ENCODE measurements at regions not wholly inside any gene's neighbourhood (a gene's known extent, or its start where the extent isn't known, plus 50 kb on each side); places are given as distances from the start of the nearest gene placed in this dataset.

GRCh38 chr3:83581546-83581945 is 1377.2 kb upstream of the CADM2 start:
- TF ChIP-seq, protein P1, sequence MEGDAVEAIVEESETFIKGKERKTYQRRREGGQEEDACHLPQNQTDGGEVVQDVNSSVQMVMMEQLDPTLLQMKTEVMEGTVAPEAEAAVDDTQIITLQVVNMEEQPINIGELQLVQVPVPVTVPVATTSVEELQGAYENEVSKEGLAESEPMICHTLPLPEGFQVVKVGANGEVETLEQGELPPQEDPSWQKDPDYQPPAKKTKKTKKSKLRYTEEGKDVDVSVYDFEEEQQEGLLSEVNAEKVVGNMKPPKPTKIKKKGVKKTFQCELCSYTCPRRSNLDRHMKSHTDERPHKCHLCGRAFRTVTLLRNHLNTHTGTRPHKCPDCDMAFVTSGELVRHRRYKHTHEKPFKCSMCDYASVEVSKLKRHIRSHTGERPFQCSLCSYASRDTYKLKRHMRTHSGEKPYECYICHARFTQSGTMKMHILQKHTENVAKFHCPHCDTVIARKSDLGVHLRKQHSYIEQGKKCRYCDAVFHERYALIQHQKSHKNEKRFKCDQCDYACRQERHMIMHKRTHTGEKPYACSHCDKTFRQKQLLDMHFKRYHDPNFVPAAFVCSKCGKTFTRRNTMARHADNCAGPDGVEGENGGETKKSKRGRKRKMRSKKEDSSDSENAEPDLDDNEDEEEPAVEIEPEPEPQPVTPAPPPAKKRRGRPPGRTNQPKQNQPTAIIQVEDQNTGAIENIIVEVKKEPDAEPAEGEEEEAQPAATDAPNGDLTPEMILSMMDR (IDR thresholded peaks at IDR 0.05; ENCODE audit: low read depth, low read length, poor library complexity, severe bottlenecking), result no peak
- TF ChIP-seq EZH2phosphoT487 (IDR thresholded peaks at IDR 0.05; ENCODE audit: borderline replicate concordance, low read length), result no peak

Measured in DOHH2 (cell line).